Uterus (tissue), 3 donors: ENCODE measurements at regions not wholly inside any gene's neighbourhood (a gene's known extent, or its start where the extent isn't known, plus 50 kb on each side); places are given as distances from the start of the nearest gene placed in this dataset.

Experiments
- DNase-seq, 2 donors: peaks; one replicate each; pipeline ENCODE4 v3.0.0-alpha.2; 2019 to 2020
- H3K27ac ChIP-seq, 2 donors: fragments of 200-600 bp; sonication (generic); 1 replicate in 1 of 2; 2 replicates in 1 of 2; pipeline ENCODE4 v1.5.1; 2016 to 2018
- H3K27me3 ChIP-seq, 2 donors: fragments of 200-600 bp; sonication (generic); one replicate each; pipeline ENCODE4 v1.5.1; 2018 to 2019; ENCODE audit warnings: control low read depth in 1 of 2
- H3K36me3 ChIP-seq, 2 donors: fragments of 200-600 bp; sonication (generic); one replicate each; pipeline ENCODE4 v1.5.1; 2019; ENCODE audit warnings: control low read depth in 1 of 2
- H3K4me1 ChIP-seq, 2 donors: fragments of 200-600 bp; sonication (generic); one replicate each; pipeline ENCODE4 v1.5.1; 2018 to 2019; ENCODE audit warnings: control low read depth in 1 of 2
- H3K4me3 ChIP-seq, 2 donors: fragments of 200-600 bp; sonication (generic); 1 replicate in 1 of 2; 2 replicates in 1 of 2; pipeline ENCODE4 v1.5.1; 2018 to 2019; ENCODE audit warnings: mild to moderate bottlenecking in 1 of 2
- H3K9me3 ChIP-seq, 2 donors: fragments of 200-600 bp; sonication (generic); one replicate each; pipeline ENCODE4 v1.5.1; 2019; ENCODE audit warnings: control low read depth in 1 of 2
- POLR2A ChIP-seq, 2 donors: fragments of 450-650 bp; IDR thresholded peaks; one replicate each; pipeline ENCODE4 v1.6.1; 2016; ENCODE audit warnings: antibody characterized with exemption in 2 of 2, mild to moderate bottlenecking in 1 of 2, moderate library complexity in 1 of 2
- intact Hi-C: fragments of 100-400 bp; cut with DNase I; formaldehyde crosslinking; loops from one replicate; pipeline ENCODE4 v1.15.1; 2023; ENCODE audit warnings: low total_unique reads
- TF ChIP-seq, protein P1 (sequence below), 4 experiments: fragments of 200-600 bp in 2 of 4; fragments of 450-650 bp in 2 of 4; sonication (generic) in 2 of 4; IDR thresholded peaks; one replicate each; pipeline ENCODE4 v1.5.1; 2016 to 2019; ENCODE audit warnings: antibody characterized with exemption in 4 of 4, mild to moderate bottlenecking in 2 of 4, moderate library complexity in 1 of 4
- donor health status: DM: yes; HTN: yes; CAD: no.

DNA sequence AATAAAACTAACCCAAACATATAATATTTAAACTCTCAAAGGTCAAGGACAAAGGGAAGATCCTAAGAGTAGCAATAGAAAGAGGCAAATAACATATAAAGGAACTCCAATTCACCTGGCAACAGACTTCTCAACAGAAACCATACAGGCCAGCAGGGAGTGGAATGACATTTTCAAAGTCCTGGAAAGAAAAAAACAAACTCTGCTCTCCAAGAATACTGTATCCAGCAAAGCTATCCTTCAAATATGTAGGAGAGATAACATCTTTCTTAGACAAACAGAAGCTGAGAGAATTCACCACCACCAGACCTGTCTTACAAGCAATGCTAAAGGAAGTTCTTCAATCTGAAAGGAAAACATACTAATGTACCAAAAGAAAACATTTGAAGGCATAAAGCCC, 51.5 kb upstream of the TMEM158 start:
- H3K27me3 ChIP-seq: no peaks in the 10 kb centered on the region
- DNase-seq: no peak
- intact Hi-C loops: no loop called here

DNA sequence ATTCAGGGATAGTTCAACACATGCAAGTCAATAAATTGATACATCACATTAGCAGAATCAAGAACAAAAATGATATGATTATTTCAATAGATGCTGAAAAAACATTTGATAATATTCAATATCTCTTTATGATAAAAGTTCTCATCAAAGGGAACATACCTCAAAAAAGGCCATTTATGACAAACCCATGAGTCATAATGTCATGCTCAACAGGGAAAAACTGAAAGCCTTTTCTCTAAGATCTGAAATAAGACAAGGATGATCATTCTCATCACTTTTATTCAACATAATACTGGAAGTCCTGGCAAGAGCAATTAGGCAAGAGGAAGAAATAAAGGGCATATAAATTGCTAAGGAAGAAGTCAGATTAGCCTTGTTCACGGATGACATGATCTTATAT, 54.1 kb upstream of the TMEM158 start:
- DNase-seq: no peak
- intact Hi-C loops: no loop called here

More for the DNA sequence above, 51.5 kb upstream of the TMEM158 start:
- Histone ChIP-seq H3K4me1 (no peaks in the 10 kb centered on the region), H3K36me3 (no peaks in the 10 kb centered on the region), H3K4me3 (no peak overlapping the region), H3K9me3 (peaks cover 0 to 4% of the 10 kb centered on the region in 2 donors), H3K27ac (no peak overlapping the region)
- TF ChIP-seq, protein P1, sequence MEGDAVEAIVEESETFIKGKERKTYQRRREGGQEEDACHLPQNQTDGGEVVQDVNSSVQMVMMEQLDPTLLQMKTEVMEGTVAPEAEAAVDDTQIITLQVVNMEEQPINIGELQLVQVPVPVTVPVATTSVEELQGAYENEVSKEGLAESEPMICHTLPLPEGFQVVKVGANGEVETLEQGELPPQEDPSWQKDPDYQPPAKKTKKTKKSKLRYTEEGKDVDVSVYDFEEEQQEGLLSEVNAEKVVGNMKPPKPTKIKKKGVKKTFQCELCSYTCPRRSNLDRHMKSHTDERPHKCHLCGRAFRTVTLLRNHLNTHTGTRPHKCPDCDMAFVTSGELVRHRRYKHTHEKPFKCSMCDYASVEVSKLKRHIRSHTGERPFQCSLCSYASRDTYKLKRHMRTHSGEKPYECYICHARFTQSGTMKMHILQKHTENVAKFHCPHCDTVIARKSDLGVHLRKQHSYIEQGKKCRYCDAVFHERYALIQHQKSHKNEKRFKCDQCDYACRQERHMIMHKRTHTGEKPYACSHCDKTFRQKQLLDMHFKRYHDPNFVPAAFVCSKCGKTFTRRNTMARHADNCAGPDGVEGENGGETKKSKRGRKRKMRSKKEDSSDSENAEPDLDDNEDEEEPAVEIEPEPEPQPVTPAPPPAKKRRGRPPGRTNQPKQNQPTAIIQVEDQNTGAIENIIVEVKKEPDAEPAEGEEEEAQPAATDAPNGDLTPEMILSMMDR (IDR thresholded peaks at IDR 0.05): no peak
- no peak for TF ChIP-seq POLR2A (IDR thresholded peaks at IDR 0.05)

DNA sequence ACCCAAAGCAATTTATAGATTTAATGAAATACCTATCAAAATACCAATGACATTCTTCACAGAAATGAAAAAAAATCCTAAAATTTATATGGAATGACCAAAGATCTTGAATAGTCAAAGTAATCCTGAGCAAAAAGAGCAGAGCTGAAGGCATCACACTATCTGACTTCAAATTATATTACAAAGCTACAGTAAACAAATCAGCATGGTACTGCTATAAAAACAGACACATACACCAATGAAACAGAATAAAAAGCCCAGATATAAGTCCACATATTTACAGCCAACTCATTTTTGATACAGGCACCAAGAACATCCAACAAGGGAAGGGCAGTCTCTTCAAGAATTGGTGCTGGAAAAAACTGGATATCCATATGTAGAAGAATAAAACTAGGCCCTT, 54.9 kb upstream of the TMEM158 start:
- Histone ChIP-seq H3K36me3 (no peaks in the 10 kb centered on the region), H3K4me3 (no peak overlapping the region), H3K27me3 (no peaks in the 10 kb centered on the region), H3K4me1 (no peaks in the 10 kb centered on the region), H3K9me3 (peaks cover 0 to 4% of the 10 kb centered on the region in 2 donors), H3K27ac (no peak overlapping the region)
- intact Hi-C loops: no loop called here
- no peak for TF ChIP-seq POLR2A (IDR thresholded peaks at IDR 0.05)
- TF ChIP-seq, protein P1 (IDR thresholded peaks at IDR 0.05): no peak
- no peak for DNase-seq

More for the DNA sequence above, 54.1 kb upstream of the TMEM158 start:
- Histone ChIP-seq H3K27ac (no peak overlapping the region), H3K27me3 (no peaks in the 10 kb centered on the region), H3K36me3 (no peaks in the 10 kb centered on the region), H3K9me3 (peaks cover 0 to 4% of the 10 kb centered on the region in 2 donors), H3K4me3 (no peak overlapping the region), H3K4me1 (no peaks in the 10 kb centered on the region)
- TF ChIP-seq POLR2A (IDR thresholded peaks at IDR 0.05): no peak
- TF ChIP-seq, protein P1 (IDR thresholded peaks at IDR 0.05): no peak

DNA sequence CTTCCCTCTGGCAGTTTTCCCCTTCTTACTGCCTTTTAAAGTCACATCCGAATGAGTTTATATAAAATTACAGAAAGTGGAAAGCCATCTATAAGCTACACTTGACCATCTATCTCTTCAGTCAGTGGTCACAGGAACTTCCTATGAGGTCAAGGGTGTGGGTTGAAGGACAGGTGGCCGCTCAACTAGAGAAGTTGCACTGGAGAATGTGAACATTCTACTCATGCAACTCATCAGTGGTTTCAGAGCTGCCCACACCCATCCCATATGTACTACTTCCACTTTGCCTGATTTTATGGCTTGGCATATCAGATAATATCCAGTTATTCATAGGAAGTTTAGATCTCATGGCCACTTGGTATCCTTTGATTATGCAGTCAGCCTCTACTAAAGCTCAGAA, 57.4 kb upstream of the TMEM158 start:
- intact Hi-C loops: no loop called here
- Histone ChIP-seq H3K36me3 (no peaks in the 10 kb centered on the region), H3K4me1 (no peaks in the 10 kb centered on the region), H3K9me3 (peaks cover 0 to 4% of the 10 kb centered on the region in 2 donors), H3K4me3 (no peak overlapping the region), H3K27me3 (no peaks in the 10 kb centered on the region), H3K27ac (no peak overlapping the region)
- DNase-seq: no peak
- TF ChIP-seq, protein P1 (IDR thresholded peaks at IDR 0.05): no peak
- no peak for TF ChIP-seq POLR2A (IDR thresholded peaks at IDR 0.05)

DNA sequence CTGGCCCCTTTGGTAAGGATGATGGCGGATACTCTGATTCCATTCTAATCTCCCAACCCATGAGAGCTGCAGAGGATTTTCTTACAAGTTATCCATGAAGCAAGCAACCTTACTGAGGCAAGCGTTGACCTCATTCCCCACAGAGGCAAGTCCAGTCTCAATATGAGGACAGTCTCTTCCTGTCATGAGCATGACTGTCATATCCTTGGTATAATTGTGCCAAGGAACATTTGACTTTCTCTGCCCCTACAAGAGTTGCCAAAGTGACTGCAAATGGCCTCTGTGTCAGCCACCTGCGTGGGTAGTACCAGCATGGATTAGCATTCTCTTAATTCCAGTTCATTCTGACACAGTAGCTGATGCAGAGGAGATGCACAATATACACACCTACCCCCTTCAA, 71.2 kb upstream of the TMEM158 start:
- intact Hi-C loops: no loop called here
- DNase-seq: no peak
- Histone ChIP-seq H3K27me3 (no peaks in the 10 kb centered on the region), H3K4me3 (no peak overlapping the region), H3K36me3 (no peaks in the 10 kb centered on the region), H3K4me1 (no peaks in the 10 kb centered on the region), H3K27ac (no peak overlapping the region), H3K9me3 (peaks cover 0 to 7% of the 10 kb centered on the region in 2 donors)
- TF ChIP-seq, protein P1 (IDR thresholded peaks at IDR 0.05): no peak
- no peak for TF ChIP-seq POLR2A (IDR thresholded peaks at IDR 0.05)
